Endodermal cell (in vitro differentiated cells): ENCODE measurements at regions not wholly inside any gene's neighbourhood (a gene's known extent, or its start where the extent isn't known, plus 50 kb on each side); places are given as distances from the start of the nearest gene placed in this dataset.

ENCODE experiments used
- DNase-seq: peaks from one replicate; pipeline ENCODE4 v3.0.0-alpha.2; 2017
- H3K27ac ChIP-seq: 2 replicates; pipeline ENCODE4 v1.5.1; 2013; ENCODE audit warnings: mild to moderate bottlenecking, low read depth, low read length, moderate library complexity
- H3K27me3 ChIP-seq: 2 replicates; pipeline ENCODE4 v1.6.1; 2013; ENCODE audit warnings: mild to moderate bottlenecking, low read length, moderate library complexity; ENCODE audit not compliant: insufficient read depth, control insufficient read depth, poor library complexity, severe bottlenecking
- H3K36me3 ChIP-seq: 2 replicates; pipeline ENCODE4 v1.7.0; 2013; ENCODE audit warnings: mild to moderate bottlenecking, low read length, moderate library complexity; ENCODE audit not compliant: control insufficient read depth, insufficient read depth
- H3K4me1 ChIP-seq: one replicate; pipeline ENCODE4 v1.7.0; 2013; ENCODE audit warnings: low read length; ENCODE audit not compliant: control insufficient read depth, insufficient read depth
- H3K4me3 ChIP-seq: 2 replicates; pipeline ENCODE4 v1.5.1; 2013; ENCODE audit warnings: mild to moderate bottlenecking, low read length, moderate library complexity
- H3K9ac ChIP-seq: 2 replicates; pipeline ENCODE4 v1.6.1; 2013; ENCODE audit warnings: mild to moderate bottlenecking, low read length, moderate library complexity; ENCODE audit not compliant: poor library complexity, severe bottlenecking; ENCODE audit errors: extremely low read depth
- H3K9me3 ChIP-seq: 2 replicates; pipeline ENCODE4 v1.6.1; 2013; ENCODE audit warnings: mild to moderate bottlenecking, low read length, moderate library complexity; ENCODE audit not compliant: control insufficient read depth
- H3K27ac Mint-ChIP-seq: 2 replicates; pipeline ENCODE4 v1.8.0; 2020; ENCODE audit warnings: mixed read lengths
- H3K27me3 Mint-ChIP-seq: 2 replicates; pipeline ENCODE4 v1.8.0; 2021; ENCODE audit warnings: mild to moderate bottlenecking, mixed read lengths; ENCODE audit not compliant: insufficient read depth
- H3K36me3 Mint-ChIP-seq: 2 replicates; pipeline ENCODE4 v1.8.0; 2020; ENCODE audit warnings: low read depth, mixed read lengths
- H3K4me1 Mint-ChIP-seq: 2 replicates; pipeline ENCODE4 v1.8.0; 2020; ENCODE audit warnings: mixed read lengths
- H3K4me3 Mint-ChIP-seq: 2 replicates; pipeline ENCODE4 v1.8.0; 2020; ENCODE audit warnings: mild to moderate bottlenecking, moderate library complexity, mixed read lengths
- H3K9me3 Mint-ChIP-seq: 2 replicates; pipeline ENCODE4 v1.8.0; 2020; ENCODE audit warnings: mild to moderate bottlenecking, mixed read lengths
- WGBS, 2 experiments: methylation state at CpG; one replicate each; pipeline versions ENCODE4 v1.1.5 to v1.1.7; 2013; ENCODE audit warnings: missing lambda C conversion rate in 2 of 2, mixed read lengths in 1 of 2; ENCODE audit not compliant: insufficient coverage in 1 of 2, insufficient read length in 1 of 2; 5-methylcytosine and 5-hydroxymethylcytosine counted together
- TF ChIP-seq, protein P1 (sequence below): fragments of 200-600 bp; sonication (generic); conservative IDR thresholded peaks from 2 replicates; pipeline ENCODE4 v1.5.0; 2021; ENCODE audit warnings: antibody characterized with exemption, mild to moderate bottlenecking

DNA sequence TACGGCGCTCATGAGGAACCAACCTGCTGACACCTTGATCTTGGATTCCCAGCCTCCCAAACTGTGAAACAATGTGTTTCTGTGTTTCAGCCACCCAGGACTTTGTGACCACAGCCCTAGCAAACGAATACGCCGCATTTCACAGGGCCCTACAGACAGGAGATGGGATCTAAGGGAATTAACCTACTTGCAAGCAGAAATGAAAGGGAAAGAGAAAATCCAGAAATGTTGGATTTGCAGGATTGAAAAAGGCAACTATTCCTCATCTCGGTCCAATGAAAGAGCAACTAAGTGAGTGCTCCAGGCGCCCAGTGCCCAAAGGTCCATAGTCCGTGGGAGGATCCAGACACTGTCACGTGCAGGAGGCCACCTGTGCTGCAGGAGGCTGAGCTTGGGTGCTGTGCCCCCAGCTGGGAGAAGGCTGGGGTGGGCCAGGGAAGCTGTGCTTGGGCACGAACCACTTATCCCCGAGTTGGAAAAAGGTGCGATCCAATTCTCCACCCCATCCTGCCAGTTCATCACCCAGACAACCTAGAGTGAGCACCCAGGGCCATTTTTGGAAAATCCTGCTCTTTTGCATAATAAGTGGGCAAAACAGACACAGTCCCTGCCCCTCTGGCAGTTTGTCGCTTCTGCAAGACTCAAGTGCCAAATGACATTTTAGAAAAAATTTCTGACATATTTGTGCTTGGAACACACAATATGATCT is 177.9 kb downstream of the C9orf50 start:
- H3K4me1 Mint-ChIP-seq: peaks cover 23% of the 10 kb centered on the region
- H3K27me3 ChIP-seq: peaks cover 16% of the 10 kb centered on the region
- WGBS, 2 experiments: 73 to 76% methylated on average over 13 of the region's 13 CpGs
- no peaks in the 10 kb centered on the region for H3K36me3 Mint-ChIP-seq
- DNase-seq: peak; percentile 55
- no peak overlapping the region for H3K9ac ChIP-seq
- H3K4me3 Mint-ChIP-seq: no peak overlapping the region
- no peak overlapping the region for H3K27ac ChIP-seq
- TF ChIP-seq, protein P1, sequence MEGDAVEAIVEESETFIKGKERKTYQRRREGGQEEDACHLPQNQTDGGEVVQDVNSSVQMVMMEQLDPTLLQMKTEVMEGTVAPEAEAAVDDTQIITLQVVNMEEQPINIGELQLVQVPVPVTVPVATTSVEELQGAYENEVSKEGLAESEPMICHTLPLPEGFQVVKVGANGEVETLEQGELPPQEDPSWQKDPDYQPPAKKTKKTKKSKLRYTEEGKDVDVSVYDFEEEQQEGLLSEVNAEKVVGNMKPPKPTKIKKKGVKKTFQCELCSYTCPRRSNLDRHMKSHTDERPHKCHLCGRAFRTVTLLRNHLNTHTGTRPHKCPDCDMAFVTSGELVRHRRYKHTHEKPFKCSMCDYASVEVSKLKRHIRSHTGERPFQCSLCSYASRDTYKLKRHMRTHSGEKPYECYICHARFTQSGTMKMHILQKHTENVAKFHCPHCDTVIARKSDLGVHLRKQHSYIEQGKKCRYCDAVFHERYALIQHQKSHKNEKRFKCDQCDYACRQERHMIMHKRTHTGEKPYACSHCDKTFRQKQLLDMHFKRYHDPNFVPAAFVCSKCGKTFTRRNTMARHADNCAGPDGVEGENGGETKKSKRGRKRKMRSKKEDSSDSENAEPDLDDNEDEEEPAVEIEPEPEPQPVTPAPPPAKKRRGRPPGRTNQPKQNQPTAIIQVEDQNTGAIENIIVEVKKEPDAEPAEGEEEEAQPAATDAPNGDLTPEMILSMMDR: no peak
- no peaks in the 10 kb centered on the region for H3K36me3 ChIP-seq
- H3K9me3 ChIP-seq: no peaks in the 10 kb centered on the region
- H3K4me1 ChIP-seq: no peaks in the 10 kb centered on the region
- H3K9me3 Mint-ChIP-seq: peaks cover 4% of the 10 kb centered on the region
- peak overlapping the region; percentile 67 for H3K27ac Mint-ChIP-seq
- no peak overlapping the region for H3K4me3 ChIP-seq
- H3K27me3 Mint-ChIP-seq: peaks cover 63% of the 10 kb centered on the region

DNA sequence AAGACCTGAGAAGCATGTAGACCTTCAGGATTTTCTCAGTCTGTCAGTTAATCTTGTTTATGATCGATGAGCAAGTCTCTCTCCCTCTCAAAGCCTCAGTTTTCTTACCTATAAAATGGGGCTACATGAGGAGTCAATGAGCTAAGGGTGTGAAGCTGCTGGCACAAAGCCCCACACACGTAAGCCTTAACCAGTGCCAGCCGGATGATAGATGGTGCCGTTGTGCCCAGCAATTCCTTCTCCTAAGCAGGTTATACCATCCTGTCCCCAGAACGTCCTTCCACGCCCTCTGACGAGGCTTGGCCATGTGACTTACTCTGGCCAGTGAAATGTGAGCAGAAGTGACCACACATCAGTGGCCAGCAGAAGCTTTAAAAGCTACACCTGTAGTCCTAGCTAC is 179.0 kb downstream of the C9orf50 start:
- Mint-ChIP-seq H3K9me3 (peaks cover 4% of the 10 kb centered on the region), H3K4me3 (no peak overlapping the region), H3K36me3 (no peaks in the 10 kb centered on the region), H3K27me3 (peaks cover 71% of the 10 kb centered on the region), H3K4me1 (peaks cover 30% of the 10 kb centered on the region), H3K27ac (peak overlapping the region; percentile 59)
- Histone ChIP-seq H3K4me1 (no peaks in the 10 kb centered on the region), H3K4me3 (no peak overlapping the region), H3K9me3 (no peaks in the 10 kb centered on the region), H3K27me3 (peaks cover 25% of the 10 kb centered on the region), H3K9ac (no peak overlapping the region), H3K27ac (no peak overlapping the region), H3K36me3 (no peaks in the 10 kb centered on the region)
- TF ChIP-seq, protein P1: no peak
- DNase-seq: no peak
- WGBS, 2 experiments: 87 to 89% methylated on average over 6 to 7 of the region's 7 CpGs

DNA sequence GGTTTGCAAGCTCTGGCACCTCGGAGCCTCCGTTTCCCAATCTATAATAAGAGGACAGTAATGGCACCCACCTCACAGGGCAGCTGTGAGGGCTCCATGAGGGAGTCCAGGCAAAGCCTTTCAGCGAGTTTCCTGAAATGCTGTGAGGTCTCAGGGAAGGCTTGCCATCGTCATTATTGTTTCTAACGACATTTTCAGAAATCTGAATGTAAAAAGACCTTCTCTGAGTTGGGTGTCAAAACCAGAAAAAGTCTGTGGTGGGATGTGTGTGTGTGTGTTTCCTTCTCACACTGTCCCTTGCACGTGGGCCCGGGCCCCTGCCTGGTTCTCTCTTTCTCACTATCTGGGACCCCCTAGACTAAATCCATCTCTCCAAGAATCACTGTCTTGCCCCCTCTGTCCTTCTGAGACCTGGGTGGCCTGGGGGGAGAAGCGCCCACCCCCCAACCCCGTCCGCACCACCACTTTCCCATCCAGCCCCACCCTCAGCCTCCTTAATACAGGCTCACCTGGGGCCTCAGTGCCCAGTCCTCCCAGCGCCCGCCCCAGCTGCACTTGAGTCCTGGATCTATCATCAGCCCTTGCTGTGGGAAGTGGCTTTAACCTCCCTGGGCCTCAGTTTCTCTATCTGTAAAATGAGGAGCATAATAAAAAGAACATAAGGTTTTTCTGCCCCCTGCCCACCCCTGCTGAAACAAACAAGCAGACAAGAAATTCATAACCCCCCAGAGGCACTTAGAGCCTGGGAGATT is 180.3 kb downstream of the C9orf50 start:
- H3K27ac Mint-ChIP-seq: peak overlapping the region; percentile 15
- DNase-seq: peak; percentile 44
- H3K36me3 Mint-ChIP-seq: no peaks in the 10 kb centered on the region
- peaks cover 75% of the 10 kb centered on the region for H3K27me3 Mint-ChIP-seq
- H3K27me3 ChIP-seq: peaks cover 34% of the 10 kb centered on the region
- WGBS, 2 experiments: 79 to 82% methylated on average over 5 to 12 of the region's 12 CpGs
- H3K4me1 Mint-ChIP-seq: peaks cover 40% of the 10 kb centered on the region
- no peak overlapping the region for H3K9ac ChIP-seq
- H3K4me1 ChIP-seq: no peaks in the 10 kb centered on the region
- TF ChIP-seq, protein P1: no peak
- no peak overlapping the region for H3K4me3 ChIP-seq
- no peaks in the 10 kb centered on the region for H3K36me3 ChIP-seq
- H3K4me3 Mint-ChIP-seq: no peak overlapping the region
- H3K9me3 ChIP-seq: no peaks in the 10 kb centered on the region
- H3K27ac ChIP-seq: no peak overlapping the region
- peaks cover 4% of the 10 kb centered on the region for H3K9me3 Mint-ChIP-seq
